HG02973 (cell line): ENCODE measurements at regions not wholly inside any gene's neighbourhood (a gene's known extent, or its start where the extent isn't known, plus 50 kb on each side); places are given as distances from the start of the nearest gene placed in this dataset.

Source experiments
- ATAC-seq: cut with Tn5 transposase; IDR thresholded peaks from one replicate; pipeline ENCODE4 v1.9.1; 2021; ENCODE audit warnings: moderate library complexity; ENCODE audit not compliant: unreplicated experiment

GRCh38 chr5:173796721-173797495, 91.2 kb upstream of the CPEB4 start:
- no peak for ATAC-seq

GRCh38 chr5:173798127-173798810, 89.9 kb upstream of the CPEB4 start:
- no peak for ATAC-seq

DNA sequence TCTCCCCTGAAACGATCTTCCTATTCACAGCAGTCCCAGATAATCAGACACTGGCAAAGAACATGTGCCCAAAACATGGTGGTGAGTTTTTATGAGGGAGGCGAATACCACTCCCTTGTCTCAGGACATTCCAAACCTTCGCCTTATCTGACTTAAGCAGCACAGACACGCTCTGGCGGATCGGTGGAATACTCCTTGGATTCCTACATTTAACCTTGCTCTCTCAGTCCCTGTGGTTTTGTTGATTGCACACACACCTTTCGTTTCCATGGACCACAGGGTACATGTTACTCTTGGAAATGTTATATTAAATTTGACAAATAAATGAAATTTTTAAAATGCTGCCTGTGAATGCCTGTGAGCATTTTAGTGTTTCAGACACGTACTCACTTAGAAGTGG, 87.8 kb upstream of the CPEB4 start:
- ATAC-seq = no peak

- no peak for ATAC-seq
Measured at GRCh38 chr5:173801006-173801405, 87.1 kb upstream of the CPEB4 start.

DNA sequence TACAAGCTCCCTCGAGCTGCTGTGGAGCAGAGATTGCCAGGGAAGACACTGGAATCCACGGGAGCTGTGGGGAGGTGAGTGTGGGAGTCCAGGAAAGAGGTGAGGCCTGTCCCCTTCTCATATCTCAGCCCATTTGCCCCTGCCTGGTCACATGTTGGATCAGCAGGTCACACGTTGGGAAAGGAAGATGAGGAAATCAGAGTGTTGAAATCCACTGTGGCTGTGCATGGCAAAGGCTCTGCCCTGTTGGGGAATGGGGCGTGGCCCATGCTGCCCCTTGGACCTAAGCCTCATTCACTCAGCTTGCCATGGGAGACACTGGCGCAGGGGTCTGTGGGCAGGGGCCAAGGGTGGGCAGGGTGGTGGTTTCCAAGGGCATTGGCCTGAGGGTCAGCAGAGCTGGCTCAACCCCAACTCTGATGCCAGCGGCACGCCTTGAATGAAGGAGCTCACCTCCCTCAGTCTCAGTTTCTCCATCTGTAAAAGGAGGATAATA, 85.4 kb upstream of the CPEB4 start:
- ATAC-seq = no peak

DNA sequence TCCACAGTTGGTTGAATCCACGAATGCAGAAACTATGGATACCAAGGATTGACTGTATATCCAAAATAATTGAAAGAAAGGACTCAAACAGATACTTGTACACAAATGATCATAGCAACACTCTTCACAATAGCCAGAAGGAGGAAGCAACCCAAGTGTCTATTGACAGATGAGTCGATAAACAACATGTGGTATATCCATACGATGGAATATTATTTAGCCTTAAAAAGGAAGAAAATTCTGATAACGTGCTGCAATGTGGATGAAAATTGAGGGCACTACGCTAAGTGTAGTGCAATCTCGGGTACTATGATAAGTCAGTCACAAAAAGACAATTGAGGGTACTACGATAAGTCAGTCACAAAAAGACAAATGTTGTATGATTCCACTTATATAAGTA, 83.6 kb upstream of the CPEB4 start:
- no peak for ATAC-seq

- no peak for ATAC-seq
Measured at GRCh38 chr5:173806270-173807035, 81.7 kb upstream of the CPEB4 start.

GRCh38 chr5:173807181-173807655, 80.9 kb upstream of the CPEB4 start:
- no peak for ATAC-seq

DNA sequence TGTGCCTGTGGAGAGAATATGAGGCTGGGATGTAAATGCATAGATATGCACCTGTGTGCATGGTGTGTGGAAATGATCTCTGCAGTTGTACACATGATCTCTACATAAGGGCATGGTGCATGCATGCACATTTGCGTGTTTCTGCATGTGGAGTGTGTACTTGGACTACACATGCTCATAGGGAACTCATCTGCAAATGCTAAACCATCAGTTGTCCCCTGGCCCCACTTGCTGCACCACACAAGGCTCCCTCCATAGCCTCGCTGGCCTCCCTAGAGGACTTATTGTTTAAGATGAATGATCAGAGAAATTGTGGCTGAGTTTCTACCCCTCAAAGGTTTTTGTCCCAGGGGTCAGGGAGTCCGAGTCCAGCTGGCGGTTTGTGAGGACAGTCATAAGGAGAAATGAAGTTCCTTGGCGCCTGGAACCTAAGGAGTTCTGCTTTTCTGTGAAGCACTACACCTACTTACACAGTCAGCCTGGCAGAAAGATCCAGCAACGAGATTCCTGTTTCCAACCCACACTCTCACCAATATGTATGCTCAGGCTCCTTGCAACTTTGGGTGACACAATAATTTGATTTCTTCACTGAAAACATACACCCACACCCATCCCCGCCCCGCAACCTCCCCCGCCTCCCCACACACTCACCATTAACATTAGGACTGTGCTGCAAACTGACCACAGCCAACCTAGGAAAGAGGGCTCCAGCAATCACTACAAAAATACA, 79.9 kb upstream of the CPEB4 start:
- no peak for ATAC-seq

DNA sequence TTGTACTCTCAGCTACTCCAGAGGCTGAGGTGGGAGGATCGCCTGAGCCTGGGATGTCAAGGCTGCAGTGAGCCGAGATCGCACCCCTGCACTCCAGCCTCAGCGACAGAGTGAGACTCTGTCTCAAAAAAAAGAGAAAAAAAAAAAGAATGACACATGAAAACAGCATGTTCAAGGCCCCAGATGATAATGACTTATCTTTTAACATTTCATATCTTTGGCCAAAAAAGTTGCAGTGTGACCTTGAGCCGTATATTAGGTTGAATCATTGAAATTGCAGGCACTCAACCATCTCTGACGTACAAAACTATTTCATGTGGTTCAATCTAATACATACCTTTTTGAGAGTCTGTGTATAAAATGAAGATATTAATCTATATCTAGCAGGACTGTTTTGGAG, 79.1 kb upstream of the CPEB4 start:
- no peak for ATAC-seq

DNA sequence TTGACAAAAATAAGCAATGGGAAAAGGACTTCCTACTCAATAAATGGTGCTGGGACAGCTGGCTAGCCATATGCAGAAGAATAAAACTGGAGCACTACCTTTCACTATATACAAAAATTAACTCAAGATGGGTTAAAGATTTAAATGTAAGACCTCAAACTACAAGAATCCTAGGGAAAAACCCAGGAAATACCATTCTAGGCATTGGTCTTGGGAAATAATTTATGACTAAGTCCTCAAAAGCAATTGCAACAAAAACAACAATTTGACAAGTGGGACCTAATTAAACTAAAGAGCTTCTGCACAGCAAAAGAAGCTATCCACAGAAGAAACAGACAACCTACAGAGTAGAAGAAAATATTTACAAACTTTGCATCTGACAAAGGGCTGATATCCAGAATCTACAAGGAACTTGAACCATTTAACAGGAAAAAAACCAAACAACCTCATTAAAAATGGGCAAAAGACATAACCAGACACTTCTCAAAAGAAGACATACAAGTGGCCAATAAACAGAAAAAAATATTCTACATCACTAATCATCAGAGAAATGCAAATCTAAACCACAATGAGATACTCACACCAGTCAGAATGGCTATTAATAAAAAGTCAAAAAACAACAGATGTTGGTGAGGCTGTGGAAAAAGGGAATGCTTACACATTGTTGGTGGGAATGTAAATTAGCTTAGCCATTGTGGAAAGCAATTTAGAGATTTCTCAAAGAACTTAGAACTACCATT, 75.2 kb upstream of the CPEB4 start:
- ATAC-seq = no peak

DNA sequence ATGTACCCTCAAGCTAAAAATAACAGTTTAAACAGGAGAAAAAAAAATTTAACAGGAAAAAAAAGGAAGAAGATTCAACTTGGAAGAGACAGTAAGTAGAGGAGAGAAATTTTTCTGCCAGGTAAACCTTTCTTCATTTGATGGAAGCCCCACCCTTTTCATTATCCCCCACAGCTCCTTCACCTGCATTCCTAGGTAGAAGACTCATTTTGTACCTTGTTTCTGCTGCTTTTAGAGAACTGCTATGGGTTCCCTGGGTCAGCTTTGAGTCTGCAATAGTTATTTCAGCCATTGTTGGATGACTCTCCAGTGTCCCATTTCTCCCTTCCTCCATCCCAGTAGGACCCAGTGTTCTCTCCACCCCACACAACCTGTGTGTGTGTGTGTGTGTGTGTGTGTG, 74.1 kb upstream of the CPEB4 start:
- ATAC-seq = no peak

GRCh38 chr5:173815571-173815970, 72.6 kb upstream of the CPEB4 start:
- no peak for ATAC-seq

- ATAC-seq = no peak
Measured at GRCh38 chr5:173816728-173817127, 71.4 kb upstream of the CPEB4 start.

DNA sequence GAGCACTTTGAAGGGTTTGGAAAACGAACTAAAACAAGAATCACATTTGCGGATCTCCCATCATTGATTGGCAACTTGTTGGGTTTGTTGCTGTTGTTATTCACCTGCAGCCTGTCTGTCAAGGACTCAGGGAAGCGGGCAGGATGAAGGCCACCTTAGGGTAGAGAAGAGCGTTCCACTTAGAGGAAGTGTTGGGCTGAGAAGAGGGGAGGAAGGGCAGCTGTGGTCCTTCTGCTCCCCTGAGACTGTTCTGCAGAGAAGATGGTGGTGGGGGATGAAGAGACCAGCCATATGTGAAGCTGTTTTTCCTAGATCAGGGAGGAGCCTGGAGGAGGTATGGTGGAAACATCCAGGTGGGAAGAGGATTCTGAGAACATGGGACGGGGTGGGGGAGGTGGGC, 70.6 kb upstream of the CPEB4 start:
- ATAC-seq = no peak

- ATAC-seq = no peak
Measured at GRCh38 chr5:173819521-173819920, 68.6 kb upstream of the CPEB4 start.

- no peak for ATAC-seq
Measured at GRCh38 chr5:173823274-173823644, 64.9 kb upstream of the CPEB4 start.

GRCh38 chr5:173823721-173824567, 64.2 kb upstream of the CPEB4 start:
- no peak for ATAC-seq

- ATAC-seq = no peak
Measured at GRCh38 chr5:173825215-173825865, 62.8 kb upstream of the CPEB4 start.
